ENCODE measurements at regions not wholly inside any gene's neighbourhood (a gene's known extent, or its start where the extent isn't known, plus 50 kb on each side); places are given as distances from the start of the nearest gene placed in this dataset.
"Not testable (repeated sequence)": the region's sequence is repeated elsewhere in the genome, so short reads cannot be mapped to it uniquely, and the experiment has no call there.

DNA sequence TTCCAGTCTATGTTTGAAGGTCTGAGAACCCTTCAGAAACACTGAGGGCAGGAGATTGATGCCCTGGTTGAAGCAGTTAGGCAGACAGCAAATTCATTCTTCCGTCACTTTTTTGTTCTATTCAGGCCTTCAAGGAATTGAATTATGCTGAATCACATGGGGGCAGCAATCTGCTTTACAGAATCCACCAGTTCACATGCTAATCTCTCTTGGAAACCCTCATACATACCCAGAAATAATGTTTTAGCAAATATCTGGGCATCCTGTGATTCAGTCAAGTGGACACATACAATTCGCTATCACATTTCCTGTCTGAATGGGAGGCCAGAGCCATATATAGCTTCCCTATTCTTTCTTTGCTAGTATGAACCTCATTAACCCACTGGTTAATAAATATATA is 301.4 kb upstream of the CNTNAP5 start:
- DNase-seq = no peak

DNA sequence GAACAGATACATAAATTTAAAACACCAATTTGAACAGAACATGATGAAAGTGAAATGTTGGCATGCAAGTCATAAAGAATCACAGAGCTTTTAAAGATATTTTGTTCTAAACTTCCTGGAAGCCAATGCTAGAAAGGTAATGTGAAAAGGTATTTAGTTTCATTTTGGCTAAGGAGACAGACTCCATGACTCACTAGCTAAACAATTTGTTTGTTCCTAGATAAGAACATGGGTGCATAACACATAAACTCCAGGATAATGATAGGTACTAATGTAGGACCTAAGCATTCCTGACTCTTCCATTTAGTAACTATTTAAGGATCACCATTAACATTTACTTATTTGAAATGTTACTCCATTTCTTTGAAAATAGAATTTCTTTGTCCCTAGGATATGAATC is 292.5 kb upstream of the CNTNAP5 start:
- DNase-seq = no peak

DNA sequence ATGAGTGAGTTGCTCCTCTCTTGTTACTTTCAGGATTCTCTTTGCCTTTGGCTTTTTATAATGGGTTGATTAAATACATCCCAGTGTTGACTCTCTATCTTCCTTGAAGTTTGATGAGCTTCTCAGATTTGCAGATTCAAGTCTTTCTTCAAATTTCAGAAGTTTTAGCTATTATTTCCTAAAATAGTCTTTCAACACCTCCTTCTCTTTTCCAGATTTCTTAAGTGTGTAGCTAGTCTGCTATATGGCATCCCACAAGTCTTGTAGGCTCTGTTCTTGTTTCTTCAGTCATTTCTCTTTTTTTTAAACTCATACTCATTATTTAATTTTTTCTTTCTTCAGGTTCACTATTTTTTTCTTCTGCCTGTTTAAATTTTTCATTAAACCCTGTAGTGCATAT is 287.7 kb upstream of the CNTNAP5 start:
- no peak for DNase-seq

DNA sequence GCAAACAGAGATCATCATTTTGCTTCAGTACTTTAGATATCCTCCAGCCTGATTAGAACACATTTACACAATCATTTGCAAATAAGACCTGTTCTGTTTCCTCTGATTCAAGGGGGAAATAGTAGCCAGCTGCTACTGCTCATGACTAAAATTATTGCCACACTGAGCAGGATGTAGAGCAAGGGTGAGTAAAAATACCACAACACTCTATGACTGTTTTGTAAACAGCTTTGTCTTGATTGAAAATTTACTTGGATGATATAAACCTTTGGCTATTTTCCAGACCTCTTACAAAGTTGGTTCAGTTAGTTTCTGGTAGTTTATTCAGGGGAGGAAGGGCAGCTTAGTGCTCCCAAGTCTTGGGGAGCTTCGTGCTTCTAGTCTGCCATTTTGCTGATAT is 286.4 kb upstream of the CNTNAP5 start:
- DNase-seq = no peak

DNA sequence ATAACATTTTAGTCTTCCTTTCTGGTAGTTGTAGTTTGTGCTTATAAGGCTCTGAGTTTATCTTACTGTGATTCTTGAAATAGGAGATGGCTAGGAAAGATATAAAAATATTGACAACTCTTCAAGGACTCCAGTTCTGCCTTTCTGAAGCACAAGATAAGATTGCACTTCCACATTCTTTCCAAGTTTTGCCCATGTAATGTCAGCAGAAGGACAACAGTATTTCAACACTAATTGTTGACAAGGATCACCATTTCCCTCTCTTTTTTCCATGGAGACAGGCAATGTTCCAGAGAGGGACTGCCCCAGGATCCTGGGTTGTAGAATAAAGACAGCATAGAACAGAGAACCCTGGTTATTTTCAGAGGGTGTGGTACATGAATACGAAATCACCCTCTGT is 279.1 kb upstream of the CNTNAP5 start:
- no peak for DNase-seq

- no peak for DNase-seq
These were observed 277.8 kb upstream of the CNTNAP5 start for GRCh38 chr2:123747326-123747725.

DNA sequence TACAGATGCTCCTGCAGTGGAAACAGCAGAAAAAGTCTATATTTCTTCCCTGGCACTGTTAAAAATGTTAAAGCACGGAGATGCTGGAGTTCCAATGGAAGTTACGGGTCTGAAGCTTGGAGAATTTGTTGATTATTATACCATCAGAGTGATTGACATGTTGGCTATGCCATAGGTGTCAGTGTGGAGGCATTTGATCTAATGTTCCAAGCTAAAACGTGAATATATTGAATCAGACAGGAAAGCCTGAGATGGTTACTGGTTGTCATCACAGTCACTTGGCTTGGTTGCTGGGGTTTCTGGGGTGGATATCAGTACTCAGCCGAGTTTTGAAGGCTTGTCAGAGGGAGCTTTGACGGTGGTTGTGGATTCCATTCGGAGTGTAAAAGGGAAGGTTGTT is 262.9 kb upstream of the CNTNAP5 start:
- DNase-seq = no peak

GRCh38 chr2:123768233-123768632 is 256.9 kb upstream of the CNTNAP5 start:
- DNase-seq = no peak

DNA sequence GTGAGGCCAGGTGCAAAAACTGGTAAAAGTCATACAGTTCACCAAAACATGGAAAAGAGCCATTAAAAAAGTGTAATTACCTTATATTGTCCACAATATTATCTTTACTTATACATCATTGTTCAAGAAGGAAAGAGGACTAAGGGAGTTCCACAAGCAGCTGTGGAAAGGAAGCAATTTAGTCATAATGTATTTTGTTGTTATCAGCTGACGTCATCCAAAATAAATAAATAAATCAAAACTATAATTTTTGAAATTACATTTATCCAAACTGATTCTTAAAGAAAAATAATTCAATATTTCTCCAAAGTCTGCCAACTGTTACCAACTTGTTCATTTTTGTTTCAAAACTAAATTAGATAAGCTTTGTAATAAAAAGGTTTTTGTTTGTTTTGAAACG is 256.1 kb upstream of the CNTNAP5 start:
- DNase-seq = no peak

GRCh38 chr2:123770996-123771720 is 253.9 kb upstream of the CNTNAP5 start:
- no peak for DNase-seq

- DNase-seq = no peak
These were observed 253.0 kb upstream of the CNTNAP5 start for GRCh38 chr2:123771928-123772632.

DNA sequence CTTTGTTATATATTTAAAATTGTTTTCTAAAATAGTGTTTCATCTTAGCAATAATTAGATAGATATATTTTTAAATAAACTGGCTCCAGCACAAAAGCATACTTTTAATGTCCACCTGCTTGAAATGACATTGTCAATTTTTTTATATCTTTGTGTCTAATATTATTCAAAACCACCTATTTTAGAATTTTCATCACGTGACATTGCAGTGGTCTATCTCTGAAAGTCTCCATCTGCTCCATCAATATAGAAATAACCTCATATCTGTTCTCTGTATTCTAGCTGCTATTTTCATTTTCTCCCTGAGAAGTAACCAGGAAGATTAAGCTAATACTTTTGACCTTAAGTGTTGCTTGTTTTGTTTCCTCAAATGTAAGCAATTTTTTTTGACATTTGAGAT is 248.0 kb upstream of the CNTNAP5 start:
- DNase-seq = no peak

- no peak for DNase-seq
These were observed 241.9 kb upstream of the CNTNAP5 start for GRCh38 chr2:123783164-123783563.

DNA sequence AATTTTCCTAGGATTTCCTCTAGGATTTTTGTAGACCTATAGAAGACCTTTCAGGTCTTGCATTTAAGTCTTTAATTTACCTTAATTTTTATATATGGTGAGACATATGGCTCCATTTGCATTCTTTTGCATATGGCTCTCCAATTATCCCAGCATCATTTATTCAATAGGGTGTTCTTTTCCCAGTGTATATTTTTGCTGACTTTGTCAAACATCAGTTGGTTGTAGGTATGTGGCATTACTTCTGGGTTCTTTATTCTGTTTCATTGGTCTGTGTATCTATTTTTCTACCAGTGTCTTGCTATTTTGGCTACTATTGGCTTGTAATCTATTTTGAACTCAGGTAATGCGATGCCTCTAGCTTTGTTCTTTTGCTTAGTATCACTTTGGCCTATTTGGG is 239.8 kb upstream of the CNTNAP5 start:
- no peak for DNase-seq

DNA sequence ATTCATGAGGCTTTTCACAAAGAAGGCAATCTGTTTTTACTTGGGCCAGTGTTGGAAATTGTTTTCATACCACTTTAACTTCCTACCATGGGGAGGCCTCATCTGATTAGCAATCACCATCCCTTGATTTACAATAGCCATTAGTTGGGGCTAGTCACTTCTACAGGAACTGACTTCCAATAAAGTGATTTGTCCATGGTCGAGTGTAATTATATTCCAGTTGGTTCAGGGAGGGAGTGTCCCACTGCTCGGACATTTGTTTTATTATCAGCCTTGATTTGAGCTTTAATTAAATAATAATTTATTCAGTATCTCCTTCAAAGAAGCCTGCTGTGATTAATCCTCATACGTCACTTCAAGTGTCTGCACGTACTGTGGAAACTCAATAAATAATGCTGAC is 233.9 kb upstream of the CNTNAP5 start:
- DNase-seq = no peak

- DNase-seq = no peak
These were observed 233.4 kb upstream of the CNTNAP5 start for GRCh38 chr2:123791684-123792083.

DNA sequence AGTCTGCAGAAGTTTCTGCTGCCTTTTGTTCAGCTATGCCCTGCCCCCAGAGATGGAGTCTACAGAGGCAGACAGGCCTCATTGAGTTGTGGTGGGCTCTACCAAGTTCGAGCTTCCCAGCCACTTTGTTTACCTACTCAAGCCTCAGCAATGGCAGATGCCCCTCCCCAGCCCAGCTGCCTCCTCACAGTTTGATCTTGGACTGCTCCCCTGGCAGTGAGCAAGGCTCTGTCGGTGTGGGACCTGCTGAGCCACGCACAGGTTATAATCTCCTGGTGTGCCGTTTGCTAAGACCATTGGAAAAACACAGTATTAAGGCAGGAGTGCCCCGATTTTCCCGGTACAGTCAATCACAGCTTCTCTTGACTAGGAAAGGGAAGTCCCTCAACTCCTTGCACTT is 221.0 kb upstream of the CNTNAP5 start:
- not testable (repeated sequence) for DNase-seq

GRCh38 chr2:123805746-123806145 is 219.3 kb upstream of the CNTNAP5 start:
- not testable (repeated sequence) for DNase-seq

DNA sequence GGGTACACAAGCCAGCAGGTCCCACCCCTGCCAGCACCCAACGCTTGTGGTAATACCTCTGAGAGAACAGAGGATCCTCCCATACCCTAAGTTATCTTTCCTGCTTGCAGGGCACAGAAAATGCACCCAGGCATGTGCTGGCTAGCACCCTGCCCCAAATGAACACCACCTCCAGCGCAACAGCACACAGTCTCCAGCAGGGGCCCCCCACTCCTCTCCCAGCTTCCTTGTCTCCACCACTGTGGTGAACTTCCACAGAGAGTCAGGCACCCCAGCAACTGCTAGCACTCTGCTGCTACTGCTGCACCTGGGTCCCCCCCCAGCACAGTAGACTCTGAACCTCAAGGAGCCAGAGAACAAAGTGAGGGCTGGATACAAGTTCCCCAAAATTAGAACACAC is 216.8 kb upstream of the CNTNAP5 start:
- no peak for DNase-seq

GRCh38 chr2:123811846-123812245 is 213.2 kb upstream of the CNTNAP5 start:
- DNase-seq = no peak

- no peak for DNase-seq
These were observed 208.9 kb upstream of the CNTNAP5 start for GRCh38 chr2:123816203-123816602.

GRCh38 chr2:123816928-123817327 is 208.2 kb upstream of the CNTNAP5 start:
- DNase-seq = no peak

DNA sequence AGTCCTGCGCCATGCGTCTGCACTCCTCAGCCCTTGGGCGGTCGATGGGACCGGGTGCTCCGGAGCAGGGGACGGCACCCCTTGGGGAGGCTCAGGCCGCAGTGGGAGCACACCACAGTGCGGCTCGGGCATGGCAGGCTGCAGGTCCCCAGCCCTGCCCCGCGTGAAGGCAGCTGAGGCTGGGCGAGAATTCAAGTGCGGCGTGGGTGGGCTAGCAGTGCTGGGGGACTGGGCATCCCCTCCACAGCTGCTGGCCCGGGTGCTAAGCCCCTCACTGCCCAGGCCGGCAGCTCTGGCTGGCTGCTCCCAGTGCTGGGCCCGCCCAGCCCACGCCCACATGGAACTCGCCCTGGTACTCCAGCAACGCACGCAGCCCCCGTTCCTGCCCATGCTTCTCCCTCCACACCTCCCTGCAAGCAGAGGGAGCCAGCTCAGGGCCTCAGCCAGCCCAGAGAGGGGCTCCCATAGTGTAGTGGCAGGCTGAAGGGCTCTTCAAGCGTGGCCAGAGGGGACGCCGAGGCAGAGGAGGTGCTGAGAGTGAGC is 198.3 kb upstream of the CNTNAP5 start:
- no peak for DNase-seq

DNA sequence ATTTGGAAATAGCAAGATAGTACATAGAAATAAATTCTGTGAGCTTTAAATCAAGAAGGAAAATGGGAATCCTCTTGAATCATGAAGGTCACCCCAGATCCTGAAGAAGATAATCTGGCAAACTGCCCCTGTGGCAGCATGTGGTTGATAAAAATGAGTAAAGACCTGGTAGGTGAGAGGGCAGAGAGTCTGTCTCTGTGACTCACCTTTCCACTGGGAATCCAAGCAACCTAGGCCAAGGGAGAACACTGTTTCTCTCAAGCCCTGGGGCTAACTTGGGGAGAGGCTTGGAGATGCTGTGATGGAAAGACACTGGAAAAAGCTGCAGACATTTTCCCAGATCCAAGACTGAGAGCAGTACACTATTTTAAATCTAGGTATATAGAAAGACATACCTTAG is 185.8 kb upstream of the CNTNAP5 start:
- DNase-seq = no peak

DNA sequence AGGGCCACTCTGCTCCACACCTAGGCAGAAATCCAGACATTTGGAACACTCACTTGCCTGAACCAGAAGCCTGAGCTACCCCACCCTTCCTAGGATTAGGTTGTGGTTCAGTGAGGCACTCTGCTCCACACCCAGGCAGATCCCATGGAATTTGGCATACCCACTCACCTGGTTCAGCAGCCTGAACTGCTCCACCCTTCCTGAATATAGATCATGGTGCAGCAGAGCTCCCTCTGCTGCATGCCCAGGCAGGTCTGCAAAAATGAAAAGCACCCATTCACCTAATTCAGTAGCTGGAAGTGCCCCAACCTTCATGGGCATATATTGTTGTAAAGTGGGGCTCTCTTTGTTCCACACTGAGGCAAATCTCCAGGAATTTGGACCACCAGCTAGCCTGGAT is 185.1 kb upstream of the CNTNAP5 start:
- DNase-seq = no peak
